H1 (cell line): ENCODE measurements at regions not wholly inside any gene's neighbourhood (a gene's known extent, or its start where the extent isn't known, plus 50 kb on each side); places are given as distances from the start of the nearest gene placed in this dataset.

Experiments
- CBX8 ChIP-seq: fragments of 300-800, 300-1000 bp; sonication (generic); IDR thresholded peaks from 2 replicates; pipeline ENCODE4 v1.7.1; 2016; ENCODE audit warnings: low read depth, low read length, borderline replicate concordance
- HDAC2 ChIP-seq, 2 experiments: fragments of 300-600 bp in 1 of 2; sonication (generic) in 1 of 2; IDR thresholded peaks; 2 replicates each; pipeline ENCODE4 v1.6.1; 2011 to 2012; ENCODE audit warnings: low read depth in 2 of 2, low read length in 2 of 2, mild to moderate bottlenecking in 2 of 2, moderate library complexity in 2 of 2, borderline replicate concordance in 1 of 2, inconsistent platforms in 1 of 2
- PHF8 ChIP-seq: fragments of 200-600 bp; sonication (generic); conservative IDR thresholded peaks from 2 replicates; pipeline ENCODE4 v1.7.1; 2012; ENCODE audit warnings: low read depth, mild to moderate bottlenecking, inconsistent platforms, low read length, moderate library complexity
- POU5F1 ChIP-seq: IDR thresholded peaks from 2 replicates; pipeline ENCODE4 v1.6.1; 2011; ENCODE audit warnings: low read depth, mild to moderate bottlenecking, low read length, moderate library complexity
- SIRT6 ChIP-seq: IDR thresholded peaks from one replicate; pipeline ENCODE4 v1.7.1; 2012; ENCODE audit warnings: low read length, inconsistent platforms
- SP4 ChIP-seq: IDR thresholded peaks from 2 replicates; pipeline ENCODE4 v1.6.1; 2012; ENCODE audit warnings: low read length, inconsistent platforms
- TBP ChIP-seq: IDR thresholded peaks from 2 replicates; pipeline ENCODE4 v1.6.1; 2011; ENCODE audit warnings: low read depth, low read length, improper control_type of control experiment
- TF ChIP-seq, protein P1 (sequence below): IDR thresholded peaks from 2 replicates; pipeline ENCODE4 v1.6.1; 2011; ENCODE audit warnings: low read depth, mild to moderate bottlenecking, low read length; ENCODE audit not compliant: insufficient read depth

DNA sequence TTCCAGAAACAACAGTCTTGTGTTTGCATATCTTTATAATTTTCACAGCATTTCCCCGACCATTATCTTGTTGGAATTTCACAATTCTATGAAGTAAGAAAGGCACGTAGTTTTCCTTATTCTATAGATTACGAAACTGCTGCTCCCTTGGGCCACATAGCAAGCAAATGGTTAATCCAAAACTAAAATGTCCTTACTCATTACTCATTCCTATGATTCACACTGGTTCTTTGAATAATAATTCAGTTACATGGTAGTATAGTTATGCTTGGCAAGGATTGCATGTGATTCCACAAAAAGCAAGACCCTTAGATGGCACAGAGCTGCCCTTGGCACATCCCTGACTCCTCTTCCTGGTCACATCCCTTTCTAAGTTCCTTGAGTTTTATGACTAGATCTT lies 51.2 kb downstream of the OR13H1 start (continued):
- TF ChIP-seq PHF8 (no peak), HDAC2 (IDR thresholded peaks at IDR 0.05; ENCODE audit: borderline replicate concordance in 1 of 2, low read depth in 2 of 2, low read length in 2 of 2) (no peak), POU5F1 (no peak), SIRT6 (no peak), SP4 (no peak), TBP (no peak), CBX8 (no peak)
- TF ChIP-seq, protein P1, sequence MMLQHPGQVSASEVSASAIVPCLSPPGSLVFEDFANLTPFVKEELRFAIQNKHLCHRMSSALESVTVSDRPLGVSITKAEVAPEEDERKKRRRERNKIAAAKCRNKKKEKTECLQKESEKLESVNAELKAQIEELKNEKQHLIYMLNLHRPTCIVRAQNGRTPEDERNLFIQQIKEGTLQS = no peak
